HG03039 (cell line): ENCODE measurements at regions not wholly inside any gene's neighbourhood (a gene's known extent, or its start where the extent isn't known, plus 50 kb on each side); places are given as distances from the start of the nearest gene placed in this dataset.

ENCODE experiments used
- ATAC-seq: cut with Tn5 transposase; IDR thresholded peaks from one replicate; pipeline ENCODE4 v1.9.1; 2021; ENCODE audit warnings: mild to moderate bottlenecking, moderate library complexity; ENCODE audit not compliant: unreplicated experiment

GRCh38 chr7:69464035-69464434, 134.2 kb upstream of the AUTS2 start:
- ATAC-seq, result no peak

- ATAC-seq, result no peak
These were observed 133.0 kb upstream of the AUTS2 start for GRCh38 chr7:69465262-69465661.

DNA sequence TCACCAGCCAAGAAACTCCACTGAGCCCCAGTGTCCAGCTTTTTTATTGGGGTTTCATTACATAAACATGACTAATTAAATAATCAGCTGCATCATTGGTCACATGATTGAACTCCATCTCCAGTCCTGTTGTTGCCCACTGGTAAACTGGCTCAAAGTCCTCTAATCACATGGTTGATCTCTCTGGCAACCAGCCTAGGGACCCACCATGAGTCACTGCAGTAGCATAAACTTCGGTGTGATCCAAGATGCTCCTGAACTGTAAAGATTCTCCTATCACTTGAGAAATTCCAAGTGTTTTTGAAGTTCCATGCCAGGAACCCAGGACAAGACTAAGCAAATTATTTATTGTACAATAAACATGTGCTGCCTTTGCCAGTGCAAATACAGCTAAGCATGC, 130.4 kb upstream of the AUTS2 start:
- ATAC-seq, result no peak

DNA sequence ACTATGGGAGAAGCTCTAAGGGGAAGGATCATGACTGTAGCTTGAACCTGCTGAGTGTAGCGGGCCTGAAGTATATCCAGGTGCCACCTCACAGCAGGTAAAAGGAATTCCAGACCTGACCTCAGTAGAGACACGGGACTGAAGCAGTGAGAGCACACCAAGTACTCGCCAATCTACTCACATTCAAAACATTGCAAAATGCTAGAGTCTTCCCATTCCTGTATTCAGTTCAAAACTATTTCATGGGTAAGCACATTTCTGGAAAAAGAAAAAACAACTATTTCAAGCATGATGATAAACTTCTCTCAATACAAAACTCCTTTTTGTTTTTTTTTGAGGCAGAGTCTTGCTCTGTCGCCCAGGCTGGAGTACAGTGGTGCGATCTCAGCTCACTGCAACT, 121.9 kb upstream of the AUTS2 start:
- no peak for ATAC-seq

DNA sequence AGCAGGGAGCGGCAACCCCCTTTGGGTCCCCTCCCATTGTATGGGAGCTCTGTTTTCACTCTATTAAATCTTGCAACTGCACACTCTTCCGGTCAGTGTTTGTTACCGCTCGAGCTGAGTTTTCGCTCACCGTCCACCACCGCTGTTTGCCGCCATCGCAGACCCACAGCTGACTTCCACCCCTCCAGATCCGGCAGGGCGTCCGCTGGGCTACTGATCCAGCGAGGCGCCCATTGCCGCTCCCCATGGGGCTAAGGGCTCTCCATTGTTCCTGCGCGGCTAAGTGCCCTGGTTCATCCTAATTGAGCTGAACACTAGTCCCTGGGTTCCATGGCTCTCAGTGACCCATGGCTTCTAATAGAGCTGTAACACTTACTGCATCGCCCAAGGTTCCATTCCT, 115.6 kb upstream of the AUTS2 start:
- ATAC-seq, result no peak

- no peak for ATAC-seq
These were observed 108.7 kb upstream of the AUTS2 start for GRCh38 chr7:69489533-69489932.

DNA sequence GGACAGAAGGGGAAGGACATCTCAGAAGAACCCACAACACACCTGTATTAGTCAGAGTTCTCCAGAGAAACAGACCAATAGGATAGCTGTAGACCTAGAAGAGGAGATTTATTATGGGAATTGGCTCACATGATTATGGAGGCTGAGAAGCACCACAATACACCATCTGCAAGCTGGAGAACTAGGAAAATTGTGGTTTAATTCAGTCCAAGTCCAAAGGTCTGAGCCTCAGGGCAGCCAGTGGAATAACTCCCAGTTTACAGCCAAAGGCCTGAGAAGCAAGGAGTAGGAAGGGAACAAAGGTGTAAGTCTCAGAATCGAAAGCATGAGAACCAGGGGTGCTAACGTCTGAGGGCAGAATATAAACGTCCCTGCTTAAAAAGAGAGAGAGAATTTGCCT, 99.6 kb upstream of the AUTS2 start:
- no peak for ATAC-seq

DNA sequence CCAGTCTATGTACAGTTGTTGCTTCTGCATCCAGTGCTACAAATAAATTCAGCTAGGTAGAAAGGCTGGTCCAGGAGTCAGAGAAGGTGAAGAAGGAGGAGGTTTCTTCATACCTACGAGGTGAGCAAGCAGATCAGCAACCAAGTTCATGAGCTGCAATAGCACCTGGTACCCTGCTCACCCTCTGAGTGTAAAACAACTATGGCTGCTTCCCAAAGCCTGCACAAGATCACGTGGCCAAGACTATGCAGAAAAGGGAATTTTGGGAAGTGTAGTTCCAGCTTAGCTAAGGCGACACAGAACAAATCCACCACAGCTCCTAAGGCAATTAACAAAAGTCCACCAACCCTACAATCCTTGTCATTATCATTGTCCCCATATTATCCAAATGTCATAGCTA, 95.9 kb upstream of the AUTS2 start:
- no peak for ATAC-seq

DNA sequence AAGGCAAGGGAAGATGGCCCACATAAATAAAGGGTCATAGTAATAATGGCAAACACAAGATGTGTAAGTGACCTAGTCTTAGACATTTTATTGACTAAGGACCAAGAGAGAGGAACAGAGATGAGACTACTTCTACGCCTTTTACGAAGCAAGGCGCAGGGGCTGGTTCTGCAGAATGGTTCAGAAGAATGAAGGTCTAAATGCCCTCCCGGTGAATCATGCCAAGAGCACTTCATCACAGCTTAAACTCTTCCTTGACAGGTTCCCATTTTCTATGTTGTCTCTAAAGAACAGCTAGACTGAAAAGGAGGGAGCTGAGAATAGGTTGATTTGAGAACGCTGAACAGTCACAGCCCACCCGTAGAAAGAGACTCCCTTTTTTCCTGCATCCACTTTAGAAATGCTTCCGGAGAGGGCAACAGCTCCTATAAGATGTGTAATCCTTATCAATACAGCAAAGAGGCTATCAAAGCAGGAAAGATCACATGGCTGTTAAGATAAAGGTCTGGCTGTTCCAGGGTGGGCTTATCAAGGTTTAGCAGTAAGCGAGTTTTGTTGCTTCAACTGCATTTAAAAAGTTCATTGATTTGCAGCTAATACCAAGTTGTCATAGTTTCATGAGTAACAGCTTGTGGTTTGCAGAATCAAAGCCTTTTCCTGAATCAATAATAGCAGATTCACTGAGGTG, 93.4 kb upstream of the AUTS2 start:
- no peak for ATAC-seq

DNA sequence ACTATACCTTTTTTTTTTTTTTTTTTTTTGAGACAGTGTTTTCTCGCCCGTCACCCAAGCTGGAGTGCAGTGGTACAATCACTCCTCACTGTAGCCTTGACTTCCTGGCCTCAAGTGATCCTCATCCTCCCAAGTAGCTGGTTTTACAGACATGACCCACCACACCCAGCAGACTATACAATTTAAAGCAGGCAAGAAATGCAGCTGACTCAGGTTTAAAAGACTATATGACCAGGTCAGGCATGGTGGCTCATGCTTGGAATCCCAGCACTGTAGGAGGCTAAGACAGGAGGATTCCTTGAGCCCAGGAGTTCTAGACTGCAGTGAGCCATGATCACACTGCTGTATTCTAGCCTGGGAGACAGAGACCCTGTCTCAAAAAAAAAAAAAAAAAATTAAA, 89.5 kb upstream of the AUTS2 start:
- ATAC-seq, result no peak

GRCh38 chr7:69510114-69510513, 88.2 kb upstream of the AUTS2 start:
- no peak for ATAC-seq

DNA sequence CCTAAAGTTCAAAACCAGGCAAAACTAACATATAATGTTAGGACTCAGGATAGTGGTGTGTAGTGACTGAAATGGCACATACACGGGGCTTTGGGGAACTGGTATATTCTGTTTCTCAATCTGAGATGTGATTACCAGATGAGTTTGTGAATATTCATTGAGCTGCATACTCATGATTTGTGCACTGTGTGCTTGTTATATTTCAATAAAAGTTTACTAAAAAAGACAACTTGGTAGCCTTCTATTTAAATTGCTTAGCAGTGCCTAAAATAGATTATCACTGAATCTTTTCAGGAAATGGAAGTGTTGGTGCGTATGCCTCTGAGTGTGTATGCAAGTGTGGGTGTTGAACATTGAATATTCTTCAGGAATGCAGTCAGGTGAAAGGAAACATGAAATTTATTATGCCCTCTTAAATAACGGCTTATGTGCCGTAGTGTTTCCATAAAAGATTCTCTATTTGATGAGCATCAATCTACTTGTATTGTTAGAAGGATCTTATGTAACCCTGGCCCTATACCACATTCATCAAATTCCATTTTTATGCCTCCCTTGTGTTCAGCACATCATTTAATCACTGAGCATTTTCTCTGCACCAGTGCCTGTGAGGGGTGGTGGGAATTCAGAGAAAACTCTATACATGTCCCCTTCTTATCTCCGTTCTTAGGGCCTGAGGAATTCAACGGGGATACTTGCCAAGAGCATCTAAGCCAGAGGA, 82.6 kb upstream of the AUTS2 start:
- ATAC-seq, result no peak

- ATAC-seq, result no peak
These were observed 81.9 kb upstream of the AUTS2 start for GRCh38 chr7:69516238-69516820.

DNA sequence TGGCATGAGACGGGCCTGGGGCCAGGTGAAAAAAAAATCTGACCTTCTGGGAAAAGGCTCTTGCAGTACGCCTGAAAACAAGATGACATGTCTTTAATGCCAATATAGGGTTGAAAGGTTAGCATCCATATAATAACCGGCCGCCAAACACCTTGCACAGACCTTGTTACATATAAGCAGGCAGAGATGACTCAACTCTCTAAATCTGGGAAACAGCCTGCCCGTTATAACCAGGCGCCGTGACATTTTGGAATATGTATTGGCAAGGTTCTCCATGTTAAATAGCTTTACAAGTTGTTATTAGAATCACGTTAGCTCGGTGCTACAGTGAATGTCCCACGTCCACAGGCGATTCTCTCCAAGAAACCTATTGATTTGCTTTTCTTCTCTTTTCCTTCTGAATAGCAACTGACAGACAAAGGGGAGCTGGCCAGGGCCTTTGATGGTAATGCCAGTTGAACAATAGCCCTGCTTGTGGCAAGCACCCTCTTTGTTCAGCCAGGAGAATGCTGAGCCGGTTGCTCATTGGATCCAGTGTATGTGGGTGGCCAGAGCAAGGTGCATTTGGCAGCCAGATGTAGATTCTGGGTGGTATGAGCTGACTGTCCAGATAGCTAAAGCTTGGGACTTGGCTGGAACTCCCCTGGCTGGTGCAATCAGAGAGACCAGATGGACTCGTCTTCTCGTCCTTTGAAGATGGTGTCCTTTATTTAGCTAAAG, 80.1 kb upstream of the AUTS2 start:
- no peak for ATAC-seq

DNA sequence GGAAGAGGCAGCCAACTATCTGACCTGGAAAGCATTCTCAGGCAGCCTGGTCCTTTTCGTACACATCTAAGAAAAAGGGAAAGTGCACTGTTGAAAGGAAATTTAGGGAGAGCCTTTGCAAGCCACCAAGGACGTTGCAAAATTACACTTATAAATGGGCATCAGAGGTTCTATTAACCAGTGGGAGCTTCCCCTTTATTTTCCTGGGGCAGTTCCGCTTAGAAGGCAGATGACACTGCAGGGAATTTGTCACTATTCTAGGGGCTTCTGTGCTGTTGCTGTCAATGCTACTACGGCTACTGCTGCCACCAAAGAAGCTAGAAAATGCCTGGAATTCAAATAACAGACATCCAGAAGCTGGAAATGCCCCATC, 79.6 kb upstream of the AUTS2 start:
- ATAC-seq, result no peak

- ATAC-seq, result no peak
These were observed 71.7 kb upstream of the AUTS2 start for GRCh38 chr7:69526570-69526969.

DNA sequence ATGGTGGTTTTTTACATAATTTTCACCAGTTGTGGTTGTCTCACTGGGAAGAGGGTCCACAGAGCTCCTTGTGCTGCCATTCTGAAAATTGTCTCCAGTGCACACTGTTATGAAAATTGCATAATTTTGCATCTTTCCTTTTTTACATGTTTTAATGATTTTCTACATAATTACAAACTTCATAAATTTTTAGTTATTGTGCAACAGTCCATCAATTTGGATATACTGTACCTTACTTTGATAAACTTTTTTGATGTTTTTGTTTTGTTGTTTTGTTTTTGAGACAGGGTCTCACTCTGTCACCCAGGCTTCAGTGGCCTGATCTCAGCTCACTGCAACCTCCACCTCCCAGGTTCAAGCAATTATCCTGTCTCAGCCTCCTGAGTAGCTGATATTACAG, 70.6 kb upstream of the AUTS2 start:
- no peak for ATAC-seq

DNA sequence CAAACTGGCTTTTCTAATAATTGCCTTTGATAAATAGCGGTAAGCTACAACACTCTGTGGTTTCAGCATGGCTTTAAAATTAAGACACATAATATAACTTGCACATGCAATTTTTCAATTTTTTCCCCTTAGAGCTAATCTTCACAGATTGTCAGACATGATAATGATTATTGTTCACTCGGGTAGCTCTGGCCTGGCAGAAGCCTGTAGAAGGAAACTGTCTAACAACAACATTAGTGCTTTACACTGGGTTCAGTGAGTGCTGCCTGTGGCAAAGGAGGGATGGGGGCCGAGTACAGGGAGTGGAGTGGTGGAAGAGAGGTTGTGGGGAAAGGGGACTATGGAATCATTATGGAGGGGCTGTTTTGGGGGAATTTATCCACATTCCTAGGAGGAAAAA, 67.2 kb upstream of the AUTS2 start:
- no peak for ATAC-seq

GRCh38 chr7:69534461-69535041, 63.7 kb upstream of the AUTS2 start:
- ATAC-seq, result no peak

GRCh38 chr7:69537691-69538090, 60.6 kb upstream of the AUTS2 start:
- no peak for ATAC-seq

- ATAC-seq, result no peak
These were observed 58.7 kb upstream of the AUTS2 start for GRCh38 chr7:69539531-69539930.
